Loucy (cell line): ENCODE measurements at regions not wholly inside any gene's neighbourhood (a gene's known extent, or its start where the extent isn't known, plus 50 kb on each side); places are given as distances from the start of the nearest gene placed in this dataset.

Source experiments
- H2AFZ ChIP-seq: fragments of 200-600 bp; sonication (generic); 2 replicates; pipeline ENCODE4 v1.6.0; 2016; ENCODE audit warnings: antibody characterized with exemption, mild to moderate bottlenecking, low read length, moderate library complexity
- H3F3A ChIP-seq: fragments of 200-600 bp; 2 replicates; pipeline ENCODE4 v1.6.0; 2016; ENCODE audit warnings: antibody characterized with exemption, low read depth, mild to moderate bottlenecking
- H3K27me3 ChIP-seq: fragments of 200-600 bp; sonication (generic); 2 replicates; pipeline ENCODE4 v1.6.1; 2014; ENCODE audit warnings: low read length, mild to moderate bottlenecking; ENCODE audit not compliant: insufficient read depth, poor library complexity, severe bottlenecking
- H3K36me3 ChIP-seq: fragments of 200-600 bp; sonication (generic); 2 replicates; pipeline ENCODE4 v1.6.1; 2016; ENCODE audit warnings: low read length; ENCODE audit not compliant: insufficient read depth
- H3K4me1 ChIP-seq: fragments of 200-600 bp; sonication (generic); 2 replicates; pipeline ENCODE4 v1.5.1; 2014; ENCODE audit warnings: low read length, mild to moderate bottlenecking; ENCODE audit not compliant: insufficient read depth, poor library complexity, severe bottlenecking
- H3K4me2 ChIP-seq: fragments of 200-600 bp; sonication (generic); 2 replicates; pipeline ENCODE4 v1.6.0; 2014; ENCODE audit warnings: antibody characterized with exemption, low read length, low read depth, mild to moderate bottlenecking; ENCODE audit not compliant: poor library complexity, severe bottlenecking
- H3K4me3 ChIP-seq: fragments of 200-600 bp; sonication (generic); 2 replicates; pipeline ENCODE4 v1.5.1; 2014; ENCODE audit warnings: low read length, mild to moderate bottlenecking, mixed read lengths; ENCODE audit not compliant: poor library complexity, severe bottlenecking
- H3K79me2 ChIP-seq: fragments of 200-600 bp; sonication (generic); 2 replicates; pipeline ENCODE4 v1.6.1; 2014; ENCODE audit warnings: low read length; ENCODE audit not compliant: insufficient read depth
- H3K9ac ChIP-seq: fragments of 200-600 bp; sonication (generic); 2 replicates; pipeline ENCODE4 v1.6.0; 2014; ENCODE audit warnings: mild to moderate bottlenecking, low read depth, low read length, moderate library complexity; ENCODE audit not compliant: poor library complexity, severe bottlenecking
- H3K9me2 ChIP-seq: fragments of 200-600 bp; sonication (generic); replicated peaks from 2 replicates; pipeline ENCODE4 v1.6.1; 2016; ENCODE audit warnings: low read depth, low read length, mixed read lengths
- H3K9me3 ChIP-seq: fragments of 200-600 bp; sonication (generic); 2 replicates; pipeline ENCODE4 v1.6.1; 2014; ENCODE audit warnings: mild to moderate bottlenecking, antibody characterized with exemption, low read length, low read depth; ENCODE audit not compliant: insufficient read depth
- H4K20me1 ChIP-seq: fragments of 200-600 bp; sonication (generic); 2 replicates; pipeline ENCODE4 v1.6.0; 2014; ENCODE audit warnings: antibody characterized with exemption, low read length, mild to moderate bottlenecking; ENCODE audit not compliant: insufficient read depth, poor library complexity, severe bottlenecking
- CTCF ChIP-seq: fragments of 200-600 bp; sonication (generic); conservative IDR thresholded peaks from 2 replicates; pipeline ENCODE4 v1.5.1; 2014; ENCODE audit warnings: mild to moderate bottlenecking, antibody characterized with exemption, low read length
- EZH2phosphoT487 ChIP-seq: fragments of 200-600 bp; IDR thresholded peaks from 2 replicates; pipeline ENCODE4 v1.6.1; 2018; ENCODE audit warnings: antibody characterized with exemption, mild to moderate bottlenecking, moderate library complexity, borderline replicate concordance

GRCh38 chr1:181984006-181984405 is 77.5 kb downstream of the ZNF648 start:
- no peak overlapping the region for H2AFZ ChIP-seq
- TF ChIP-seq CTCF (no peak), EZH2phosphoT487 (no peak)
- H3K4me1 ChIP-seq = no peaks in the 10 kb centered on the region
- H3K79me2 ChIP-seq = no peaks in the 10 kb centered on the region
- no peaks in the 10 kb centered on the region for H3K9me3 ChIP-seq
- no peaks in the 10 kb centered on the region for H4K20me1 ChIP-seq
- H3K27me3 ChIP-seq = no peaks in the 10 kb centered on the region
- no peak overlapping the region for H3K9ac ChIP-seq
- H3K9me2 ChIP-seq = no peaks in the 10 kb centered on the region
- no peaks in the 10 kb centered on the region for H3F3A ChIP-seq
- no peak overlapping the region for H3K4me2 ChIP-seq
- no peak overlapping the region for H3K4me3 ChIP-seq
- no peaks in the 10 kb centered on the region for H3K36me3 ChIP-seq

- no peaks in the 10 kb centered on the region for H3F3A ChIP-seq
- no peaks in the 10 kb centered on the region for H4K20me1 ChIP-seq
- no peak for TF ChIP-seq EZH2phosphoT487
- no peak for TF ChIP-seq CTCF
- no peaks in the 10 kb centered on the region for H3K79me2 ChIP-seq
- H3K4me1 ChIP-seq = no peaks in the 10 kb centered on the region
- H3K27me3 ChIP-seq = no peaks in the 10 kb centered on the region
- no peaks in the 10 kb centered on the region for H3K36me3 ChIP-seq
- H2AFZ ChIP-seq = no peak overlapping the region
- H3K9me3 ChIP-seq = no peaks in the 10 kb centered on the region
- H3K4me3 ChIP-seq = no peak overlapping the region
- no peaks in the 10 kb centered on the region for H3K9me2 ChIP-seq
- H3K9ac ChIP-seq = no peak overlapping the region
- H3K4me2 ChIP-seq = no peak overlapping the region
These were observed 79.7 kb downstream of the ZNF648 start for GRCh38 chr1:181981821-181982220.

GRCh38 chr1:181972256-181972655 is 89.3 kb downstream of the ZNF648 start:
- H4K20me1 ChIP-seq = no peaks in the 10 kb centered on the region
- no peak overlapping the region for H3K9ac ChIP-seq
- no peak for TF ChIP-seq CTCF
- no peak for TF ChIP-seq EZH2phosphoT487
- H3K79me2 ChIP-seq = no peaks in the 10 kb centered on the region
- no peaks in the 10 kb centered on the region for H3K36me3 ChIP-seq
- no peak overlapping the region for H3K4me3 ChIP-seq
- no peaks in the 10 kb centered on the region for H3K9me3 ChIP-seq
- no peaks in the 10 kb centered on the region for H3F3A ChIP-seq
- no peak overlapping the region for H2AFZ ChIP-seq
- H3K27me3 ChIP-seq = no peaks in the 10 kb centered on the region
- no peaks in the 10 kb centered on the region for H3K9me2 ChIP-seq
- no peaks in the 10 kb centered on the region for H3K4me1 ChIP-seq
- no peak overlapping the region for H3K4me2 ChIP-seq
